GM12878 (cell line): ENCODE measurements at regions not wholly inside any gene's neighbourhood (a gene's known extent, or its start where the extent isn't known, plus 50 kb on each side); places are given as distances from the start of the nearest gene placed in this dataset.

ENCODE experiments used
- ATAC-seq: fragments of 200-7000 bp; cut with Tn5 transposase; 3 replicates; pipeline ENCODE4 v1.9.1; 2020; ENCODE audit warnings: mild to moderate bottlenecking, moderate library complexity
- BruUV-seq: library from RNA; stranded (reverse); fragments of 400-500 nt; replicated peaks from 2 replicates; lab custom pipeline; 2021; lab: Mats Ljungman, UMichigan
- CTCF ChIA-PET: fragments of 300-600 bp; sonication (Branson Sonifier 250); formaldehyde crosslinking; extraction: SDS; loops from one replicate; lab custom pipeline; 2021; ENCODE audit warnings: inconsistent platforms; lab: Yijun Ruan, JAX
- POLR2A ChIA-PET: fragments of 350-600 bp; formaldehyde crosslinking; extraction: SDS; loops from one replicate; lab custom pipeline; 2021; ENCODE audit warnings: inconsistent platforms; lab: Charles Lee
- RAD21 ChIA-PET: fragments of 300-600 bp; sonication (Branson Sonifier 250); formaldehyde crosslinking; loops from one replicate; lab custom pipeline; 2023; ENCODE audit warnings: antibody characterized with exemption; ENCODE audit not compliant: unreplicated experiment; lab: Charles Lee
- SMC1A ChIA-PET: fragments of 300-600 bp; sonication (Branson Sonifier 250); formaldehyde crosslinking; loops from one replicate; lab custom pipeline; 2023; ENCODE audit not compliant: unreplicated experiment, uncharacterized antibody; lab: Charles Lee
- DNase-seq: peaks from one replicate; pipeline ENCODE4 v3.0.0-alpha.2; 2011; ENCODE audit warnings: low read depth, low spot score
- FAIRE-seq: peaks from 3 replicates; lab custom pipeline; 2011; peaks lifted over from hg19 to GRCh38; lab: Jason Lieb, UNC
- H2AFZ ChIP-seq: 2 replicates; pipeline ENCODE4 v1.6.0; 2011; ENCODE audit warnings: low read depth, low read length, control low read depth; ENCODE audit not compliant: control insufficient read depth
- H3K27ac ChIP-seq: 2 replicates; pipeline ENCODE4 v1.5.1; 2011; ENCODE audit warnings: control low read depth; ENCODE audit not compliant: control insufficient read depth, insufficient read depth
- H3K27me3 ChIP-seq, 2 experiments: replicated peaks in 1 of 2; 2 replicates each; pipeline versions ENCODE4 v1.6.0 to v1.6.1; 2011; ENCODE audit warnings: low read length in 1 of 2; ENCODE audit not compliant: control insufficient read depth in 2 of 2, insufficient read depth in 2 of 2
- H3K36me3 ChIP-seq, 2 experiments: 2 replicates each; pipeline ENCODE4 v1.5.1; 2011; ENCODE audit warnings: low read length in 1 of 2; ENCODE audit not compliant: control insufficient read depth in 2 of 2, insufficient read depth in 2 of 2
- H3K4me1 ChIP-seq: 2 replicates; pipeline ENCODE4 v1.6.1; 2011; ENCODE audit warnings: mild to moderate bottlenecking, low read length, moderate library complexity, mixed read lengths; ENCODE audit not compliant: control insufficient read depth, insufficient read depth
- H3K4me2 ChIP-seq: 2 replicates; pipeline ENCODE4 v1.6.0; 2011; ENCODE audit warnings: control low read depth; ENCODE audit not compliant: control insufficient read depth, insufficient read depth
- H3K4me3 ChIP-seq: fragments of 200-600 bp; sonication (generic); 2 replicates; pipeline ENCODE4 v1.5.1; 2016
- H3K79me2 ChIP-seq: 2 replicates; pipeline ENCODE4 v1.6.0; 2011; ENCODE audit warnings: low read length; ENCODE audit not compliant: control insufficient read depth, insufficient read depth
- H3K9ac ChIP-seq: 2 replicates; pipeline ENCODE4 v1.8.0; 2011; ENCODE audit warnings: low read length, control low read depth, mixed read lengths; ENCODE audit not compliant: control insufficient read depth, insufficient read depth
- H3K9me3 ChIP-seq: replicated peaks from 3 replicates; pipeline ENCODE4 v1.5.1; 2011; ENCODE audit warnings: mild to moderate bottlenecking, low read length; ENCODE audit not compliant: control insufficient read depth, insufficient read depth
- H4K20me1 ChIP-seq: 2 replicates; pipeline ENCODE4 v1.6.0; 2011; ENCODE audit not compliant: control insufficient read depth, insufficient read depth
- ATF7 ChIP-seq: fragments of 450-650 bp; IDR thresholded peaks from 2 replicates; pipeline ENCODE4 v1.6.1; 2016; ENCODE audit warnings: low read depth, mild to moderate bottlenecking
- BCLAF1 ChIP-seq: fragments of 450-650 bp; IDR thresholded peaks from 2 replicates; pipeline ENCODE4 v1.6.1; 2017; ENCODE audit warnings: antibody characterized with exemption, mild to moderate bottlenecking, moderate library complexity
- CTCF ChIP-seq, 3 experiments: IDR thresholded peaks in 2 of 3; conservative IDR thresholded peaks in 1 of 3; 2 replicates each; pipeline ENCODE4 v1.5.1; 2011; ENCODE audit warnings: low read depth in 3 of 3, low read length in 3 of 3, mild to moderate bottlenecking in 3 of 3, control low read depth in 2 of 3, moderate library complexity in 2 of 3, inconsistent platforms in 1 of 3, mixed read lengths in 1 of 3; ENCODE audit not compliant: control insufficient read depth in 2 of 3, insufficient read depth in 1 of 3; ENCODE audit errors: extremely low read depth in 1 of 3
- ESRRA ChIP-seq: IDR thresholded peaks from 2 replicates; pipeline ENCODE4 v1.6.1; 2012; ENCODE audit warnings: mild to moderate bottlenecking, low read length, improper control_type of control experiment
- HSF1 ChIP-seq: fragments of 150-350 bp; IDR thresholded peaks from 2 replicates; pipeline ENCODE4 v1.6.1; 2014; ENCODE audit warnings: mild to moderate bottlenecking, low read depth, low read length
- IRF4 ChIP-seq: IDR thresholded peaks from 2 replicates; pipeline ENCODE4 v1.6.1; 2011; ENCODE audit warnings: low read depth, low read length
- PAX8 ChIP-seq: fragments of 450-650 bp; IDR thresholded peaks from 2 replicates; pipeline ENCODE4 v1.6.1; 2017; ENCODE audit warnings: mild to moderate bottlenecking, moderate library complexity
- PKNOX1 ChIP-seq: fragments of 450-650 bp; IDR thresholded peaks from 2 replicates; pipeline ENCODE4 v1.6.1; 2016; ENCODE audit warnings: mild to moderate bottlenecking
- POU2F2 ChIP-seq: IDR thresholded peaks from 3 replicates; pipeline ENCODE4 v1.6.1; 2011; ENCODE audit warnings: low read depth, mild to moderate bottlenecking, low read length, borderline replicate concordance
- SMARCA5 ChIP-seq: fragments of 450-650 bp; IDR thresholded peaks from 2 replicates; pipeline ENCODE4 v1.6.1; 2017; ENCODE audit warnings: mild to moderate bottlenecking
- TARDBP ChIP-seq: IDR thresholded peaks from 2 replicates; pipeline ENCODE4 v1.6.1; 2016; ENCODE audit warnings: borderline replicate concordance
- TCF12 ChIP-seq: IDR thresholded peaks from 2 replicates; pipeline ENCODE4 v1.6.1; 2011; ENCODE audit warnings: low read depth, mild to moderate bottlenecking, low read length
- ZBTB4 ChIP-seq: fragments of 450-650 bp; formaldehyde crosslinking; IDR thresholded peaks from 2 replicates; pipeline ENCODE4 v1.4.0; 2022; ENCODE audit warnings: mild to moderate bottlenecking, moderate library complexity
- ZNF274 ChIP-seq: IDR thresholded peaks from one replicate; pipeline ENCODE4 v1.8.0; 2011; ENCODE audit not compliant: insufficient read length, insufficient read depth
- WGBS: methylation state at CpG from one replicate; pipeline ENCODE4 v1.1.6; 2016; ENCODE audit warnings: low lambda C conversion rate; ENCODE audit not compliant: insufficient replicate concordance, insufficient coverage; ENCODE audit errors: missing lambda C conversion rate; 5-methylcytosine and 5-hydroxymethylcytosine counted together
- in situ Hi-C: fragments of 300-500 bp; cut with MboI; formaldehyde crosslinking; loops from 9 replicates; pipeline ENCODE4 v1.14.3; 2018; ENCODE audit warnings: mixed read lengths
- intact Hi-C: fragments of 100-400 bp; cut with micrococcal nuclease; formaldehyde crosslinking; loops from one replicate; pipeline ENCODE4 v1.14.2; 2022; ENCODE audit not compliant: unreplicated experiment

GRCh38 chr2:144946263-144946662, 426.3 kb upstream of the ZEB2 start:
- ATAC-seq (no peak), DNase-seq (no peak), FAIRE-seq (no peak)
- Histone ChIP-seq H3K4me1 (no peaks in the 10 kb centered on the region), H3K9me3 (no peaks in the 10 kb centered on the region), H2AFZ (no peak overlapping the region), H3K9ac (no peak overlapping the region), H3K36me3 (no peaks in the 10 kb centered on the region), H3K4me3 (no peak overlapping the region), H3K4me2 (no peak overlapping the region), H3K27me3 (no peaks in the 10 kb centered on the region), H4K20me1 (no peaks in the 10 kb centered on the region), H3K27ac (no peak overlapping the region), H3K79me2 (no peaks in the 10 kb centered on the region)
- TF ChIP-seq TARDBP (no peak), TCF12 (no peak), PAX8 (no peak), SMARCA5 (no peak), ESRRA (no peak), CTCF (IDR thresholded peaks at IDR 0.05 in 2 of 3, conservative IDR thresholded peaks at IDR 0.05 in 1 of 3; ENCODE audit: control insufficient read depth in 2 of 3, extremely low read depth in 1 of 3, insufficient read depth in 1 of 3, low read depth in 3 of 3, low read length in 3 of 3) (no peak), IRF4 (no peak), POU2F2 (no peak), BCLAF1 (no peak), PKNOX1 (no peak), HSF1 (no peak), ATF7 (no peak), ZBTB4 (no peak), ZNF274 (no peak)
- SMC1A ChIA-PET = no interaction called here
- POLR2A ChIA-PET = no interaction called here
- CTCF ChIA-PET = no interaction called here
- WGBS = 5% methylated on average over 1 of the region's 1 CpG
- BruUV-seq = no TSS peak
- intact Hi-C loops = no loop called here
- in situ Hi-C loops = no loop called here
- RAD21 ChIA-PET = no interaction called here
